Cardiac muscle cell (in vitro differentiated cells and primary cell): ENCODE measurements at regions not wholly inside any gene's neighbourhood (a gene's known extent, or its start where the extent isn't known, plus 50 kb on each side); places are given as distances from the start of the nearest gene placed in this dataset.

Experiments used
- DNase-seq, 2 donors: peaks; one replicate each; pipeline versions ENCODE4 v3.0.0 to v3.0.0-alpha.2; 2010 to 2017; ENCODE audit warnings: low read depth in 1 of 2, low spot score in 1 of 2
- H3K27ac ChIP-seq: fragments of 200-600 bp; sonication (generic); 2 replicates; pipeline ENCODE4 v1.5.1; 2016
- H3K27me3 ChIP-seq: fragments of 200-600 bp; sonication (generic); 2 replicates; pipeline ENCODE4 v1.6.0; 2016; ENCODE audit warnings: control low read depth
- H3K36me3 ChIP-seq: fragments of 200-600 bp; sonication (generic); 2 replicates; pipeline ENCODE4 v1.5.1; 2016; ENCODE audit warnings: control low read depth
- H3K4me1 ChIP-seq: fragments of 200-600 bp; sonication (generic); 2 replicates; pipeline ENCODE4 v1.8.1; 2017; ENCODE audit warnings: low read depth, mild to moderate bottlenecking, mixed run types
- H3K4me3 ChIP-seq: fragments of 200-600 bp; sonication (generic); 2 replicates; pipeline ENCODE4 v1.5.1; 2016; ENCODE audit warnings: mild to moderate bottlenecking
- H3K9me3 ChIP-seq: fragments of 200-600 bp; sonication (generic); 2 replicates; pipeline ENCODE4 v1.5.1; 2017; ENCODE audit warnings: low read depth, mild to moderate bottlenecking, control low read depth
- TF ChIP-seq, protein P1 (sequence below): IDR thresholded peaks from 2 replicates; pipeline ENCODE4 v1.5.1; 2012; ENCODE audit warnings: low read depth, mild to moderate bottlenecking, low read length

DNA sequence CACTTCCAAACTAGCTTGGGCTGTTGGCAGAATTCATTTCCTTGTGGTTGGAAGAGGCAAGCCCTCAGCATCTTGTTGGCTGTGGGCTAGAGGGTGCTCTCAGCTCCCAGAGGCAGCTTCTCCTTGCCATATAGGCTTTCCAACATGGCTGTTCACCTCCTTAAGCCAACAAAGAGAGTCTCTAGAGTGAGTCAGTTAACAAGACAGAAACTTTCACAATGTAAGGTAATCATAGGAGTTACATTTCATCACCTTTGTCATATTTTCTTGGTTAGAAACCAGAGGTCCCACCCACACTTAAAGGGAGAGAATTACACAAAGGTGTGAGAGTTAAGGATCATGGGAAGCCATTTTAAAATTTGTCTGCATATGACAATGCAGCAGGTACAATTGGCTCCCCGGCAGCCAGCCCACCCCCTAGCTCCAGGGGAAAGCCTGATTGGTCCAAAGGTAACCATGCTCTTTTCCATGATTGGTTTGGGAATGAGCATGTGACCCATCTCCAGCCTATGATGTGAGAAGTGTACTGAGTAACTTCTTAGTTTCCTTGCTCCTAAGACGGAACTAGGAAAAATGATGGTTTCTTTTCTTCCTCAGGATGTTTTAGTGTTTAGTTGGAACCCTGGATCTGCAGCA is 109.8 kb upstream of the MSX2 start:
- H3K9me3 ChIP-seq, result no peaks in the 10 kb centered on the region
- TF ChIP-seq, protein P1, sequence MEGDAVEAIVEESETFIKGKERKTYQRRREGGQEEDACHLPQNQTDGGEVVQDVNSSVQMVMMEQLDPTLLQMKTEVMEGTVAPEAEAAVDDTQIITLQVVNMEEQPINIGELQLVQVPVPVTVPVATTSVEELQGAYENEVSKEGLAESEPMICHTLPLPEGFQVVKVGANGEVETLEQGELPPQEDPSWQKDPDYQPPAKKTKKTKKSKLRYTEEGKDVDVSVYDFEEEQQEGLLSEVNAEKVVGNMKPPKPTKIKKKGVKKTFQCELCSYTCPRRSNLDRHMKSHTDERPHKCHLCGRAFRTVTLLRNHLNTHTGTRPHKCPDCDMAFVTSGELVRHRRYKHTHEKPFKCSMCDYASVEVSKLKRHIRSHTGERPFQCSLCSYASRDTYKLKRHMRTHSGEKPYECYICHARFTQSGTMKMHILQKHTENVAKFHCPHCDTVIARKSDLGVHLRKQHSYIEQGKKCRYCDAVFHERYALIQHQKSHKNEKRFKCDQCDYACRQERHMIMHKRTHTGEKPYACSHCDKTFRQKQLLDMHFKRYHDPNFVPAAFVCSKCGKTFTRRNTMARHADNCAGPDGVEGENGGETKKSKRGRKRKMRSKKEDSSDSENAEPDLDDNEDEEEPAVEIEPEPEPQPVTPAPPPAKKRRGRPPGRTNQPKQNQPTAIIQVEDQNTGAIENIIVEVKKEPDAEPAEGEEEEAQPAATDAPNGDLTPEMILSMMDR, result no peak
- no peaks in the 10 kb centered on the region for H3K36me3 ChIP-seq
- peaks cover 20% of the 10 kb centered on the region for H3K4me1 ChIP-seq
- no peak for DNase-seq
- H3K27ac ChIP-seq, result no peak overlapping the region
- H3K27me3 ChIP-seq, result no peaks in the 10 kb centered on the region
- H3K4me3 ChIP-seq, result no peak overlapping the region

DNA sequence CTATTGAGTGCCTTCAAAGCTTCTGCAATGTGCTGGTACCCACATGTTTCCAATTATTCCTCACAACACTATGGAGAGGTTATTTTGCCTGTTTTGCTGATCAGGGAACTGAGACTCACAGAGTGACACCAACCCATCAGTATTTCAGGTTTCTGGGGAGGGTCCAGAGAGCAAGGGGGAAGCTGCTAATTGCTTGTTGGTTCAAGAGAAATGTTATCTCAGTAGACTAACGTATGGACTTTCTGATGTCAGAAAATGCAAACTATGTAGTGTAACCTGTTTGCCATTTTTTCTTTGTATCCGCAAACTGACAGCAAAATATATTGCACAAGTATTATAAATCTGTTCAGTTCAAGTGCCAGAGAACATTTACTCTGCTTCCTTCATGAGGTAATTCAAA is 108.3 kb upstream of the MSX2 start:
- Histone ChIP-seq H3K36me3 (no peaks in the 10 kb centered on the region), H3K27me3 (no peaks in the 10 kb centered on the region), H3K4me1 (peaks cover 25% of the 10 kb centered on the region), H3K9me3 (no peaks in the 10 kb centered on the region), H3K4me3 (no peak overlapping the region), H3K27ac (no peak overlapping the region)
- DNase-seq, result no peak
- TF ChIP-seq, protein P1, result no peak

DNA sequence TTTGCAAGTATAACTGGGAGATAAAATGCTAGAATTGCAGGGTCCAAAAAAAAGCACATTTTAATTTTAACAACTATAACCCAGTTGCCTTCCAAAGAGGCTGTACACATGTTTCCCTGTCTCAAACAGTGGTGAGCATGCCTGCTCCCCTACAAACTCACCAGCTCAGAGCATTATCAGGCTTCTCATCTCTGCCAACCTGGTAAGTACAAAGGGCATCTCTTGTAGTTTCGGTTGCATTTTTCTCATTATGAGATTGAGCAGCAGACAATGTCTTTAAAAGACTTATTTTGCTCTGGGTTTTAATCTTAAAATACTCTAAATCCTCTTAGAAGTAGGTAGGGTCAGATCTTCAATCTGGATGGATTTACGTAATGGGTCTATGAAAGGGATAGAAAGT is 107.1 kb upstream of the MSX2 start:
- peaks cover 25% of the 10 kb centered on the region for H3K4me1 ChIP-seq
- H3K27me3 ChIP-seq, result no peaks in the 10 kb centered on the region
- no peaks in the 10 kb centered on the region for H3K36me3 ChIP-seq
- no peak overlapping the region for H3K4me3 ChIP-seq
- no peaks in the 10 kb centered on the region for H3K9me3 ChIP-seq
- TF ChIP-seq, protein P1, result no peak
- H3K27ac ChIP-seq, result peak overlapping the region; percentile 70
- DNase-seq, result no peak

DNA sequence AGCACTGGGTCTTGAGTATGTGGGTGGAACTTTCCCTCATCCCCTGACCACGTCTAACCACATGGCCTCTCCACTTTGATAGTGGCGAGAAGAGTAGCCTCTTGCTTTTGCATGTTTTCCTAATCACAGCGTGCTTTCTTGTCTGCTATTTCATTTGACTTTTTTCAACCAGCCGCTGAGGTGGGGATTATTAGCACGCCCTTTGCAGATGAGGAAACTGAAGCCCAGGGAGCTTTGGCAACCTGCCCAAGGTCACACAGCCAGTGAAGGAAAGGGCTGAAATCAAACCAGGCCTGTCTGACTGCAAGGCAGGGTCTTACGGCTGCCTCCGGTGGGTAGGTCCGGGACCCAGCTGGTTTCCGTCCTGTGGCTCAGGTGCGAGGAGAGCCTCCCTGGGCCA is 106.5 kb upstream of the MSX2 start:
- H3K4me3 ChIP-seq, result no peak overlapping the region
- no peaks in the 10 kb centered on the region for H3K27me3 ChIP-seq
- H3K4me1 ChIP-seq, result peaks cover 28% of the 10 kb centered on the region
- DNase-seq, result peak in 1 of 2 donors; percentile 36
- TF ChIP-seq, protein P1, result no peak
- no peaks in the 10 kb centered on the region for H3K36me3 ChIP-seq
- H3K27ac ChIP-seq, result peak overlapping the region; percentile 70
- no peaks in the 10 kb centered on the region for H3K9me3 ChIP-seq

DNA sequence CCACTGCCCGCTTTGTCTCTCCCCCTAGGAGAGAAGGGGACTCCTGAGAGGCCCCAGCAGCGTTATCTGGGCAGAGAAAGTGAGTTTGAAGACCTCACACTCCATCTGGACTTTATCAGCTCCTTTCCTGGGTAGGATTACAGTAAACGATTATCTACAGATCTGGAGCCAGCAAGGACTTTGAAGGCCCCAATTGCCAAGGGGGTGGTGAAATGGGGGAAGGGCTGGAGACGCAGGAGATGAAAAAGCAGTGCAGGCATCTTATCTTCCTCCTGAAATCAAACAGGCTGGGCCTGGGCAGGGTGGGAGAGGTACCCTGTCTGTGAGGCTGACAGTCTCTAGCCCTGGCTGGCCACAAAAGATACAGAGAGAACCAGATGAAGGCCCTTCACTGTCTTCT is 105.8 kb upstream of the MSX2 start:
- H3K36me3 ChIP-seq, result no peaks in the 10 kb centered on the region
- no peaks in the 10 kb centered on the region for H3K27me3 ChIP-seq
- H3K27ac ChIP-seq, result peak overlapping the region; percentile 70
- no peaks in the 10 kb centered on the region for H3K9me3 ChIP-seq
- peaks cover 35% of the 10 kb centered on the region for H3K4me1 ChIP-seq
- TF ChIP-seq, protein P1, result no peak
- DNase-seq, result peak in 1 of 2 donors; percentile 56
- H3K4me3 ChIP-seq, result no peak overlapping the region
